GM19455 (cell line): ENCODE measurements at regions not wholly inside any gene's neighbourhood (a gene's known extent, or its start where the extent isn't known, plus 50 kb on each side); places are given as distances from the start of the nearest gene placed in this dataset.

Experiments
- ATAC-seq: cut with Tn5 transposase; IDR thresholded peaks from one replicate; pipeline ENCODE4 v1.9.1; 2021; ENCODE audit not compliant: unreplicated experiment

DNA sequence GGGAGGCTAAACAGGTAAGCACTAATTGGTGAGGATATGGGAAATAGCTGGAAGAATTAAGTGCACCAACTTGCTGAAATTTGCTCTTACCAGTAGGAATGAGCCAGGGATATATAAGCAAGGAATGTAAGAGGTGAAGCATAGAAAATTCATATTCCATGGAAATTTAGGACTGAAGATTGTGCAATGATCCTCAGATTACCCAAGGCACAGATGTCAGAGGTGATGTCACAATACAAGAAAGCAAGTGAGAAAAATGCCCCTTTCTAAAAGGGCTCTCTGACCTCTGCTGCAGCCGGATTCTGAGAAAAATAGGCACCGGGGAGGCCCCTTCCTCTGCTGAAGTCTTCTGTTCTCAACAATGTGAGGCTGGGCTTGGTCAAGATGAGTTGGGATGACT, 112.3 kb upstream of the ZNF678 start:
- no peak for ATAC-seq

DNA sequence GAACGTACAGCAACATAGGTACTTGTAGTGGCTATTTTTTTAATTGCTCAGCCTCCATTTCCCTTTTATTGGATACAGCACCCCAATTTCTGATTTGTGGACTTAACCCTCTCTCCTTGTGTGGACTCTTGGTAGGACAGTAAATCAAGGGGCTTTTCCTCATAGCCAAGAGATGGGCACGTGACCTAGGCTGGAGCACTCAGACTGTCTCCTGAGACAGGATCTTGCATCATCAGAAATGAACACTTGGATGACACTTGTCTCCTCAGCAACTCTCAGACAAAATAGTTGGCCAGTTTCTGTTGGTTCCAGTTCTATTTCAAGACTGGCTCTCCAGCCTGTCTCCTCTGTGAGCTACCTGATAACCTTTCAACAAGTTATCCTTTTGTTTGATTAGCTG, 112.9 kb upstream of the ZNF678 start:
- ATAC-seq = no peak

DNA sequence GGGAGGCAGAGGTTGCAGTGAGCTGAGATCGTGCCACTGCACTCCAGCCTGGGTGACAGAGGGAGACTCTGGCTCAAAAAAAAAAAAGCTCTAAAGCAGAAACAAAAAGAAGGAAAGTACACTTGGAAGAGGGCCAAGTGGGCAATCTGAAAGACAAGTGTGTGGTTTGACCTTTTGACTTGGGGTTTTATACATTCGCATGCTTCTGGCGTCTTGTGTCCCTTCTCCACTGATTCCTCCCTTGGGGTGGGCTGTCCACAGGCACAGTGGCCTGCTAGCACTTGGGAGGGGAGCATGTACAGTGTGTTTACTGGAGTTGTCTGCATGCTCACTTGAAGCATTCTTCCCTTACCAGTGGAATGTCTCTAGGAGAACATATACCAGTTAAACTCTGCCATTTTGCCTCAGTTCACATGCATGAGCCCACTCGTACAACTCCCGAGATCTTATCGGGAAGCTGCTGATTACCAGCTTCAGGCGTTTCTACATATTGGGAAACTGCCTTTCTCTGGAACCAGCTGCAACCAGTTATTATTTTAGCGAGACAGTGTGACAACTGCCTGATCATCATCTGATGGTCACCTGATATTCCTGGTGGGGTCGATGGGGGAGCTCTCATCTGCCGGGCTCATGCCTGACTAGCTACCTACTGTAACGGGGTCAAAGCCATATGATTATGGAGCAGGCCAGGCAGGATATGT, 113.5 kb upstream of the ZNF678 start:
- ATAC-seq = no peak

DNA sequence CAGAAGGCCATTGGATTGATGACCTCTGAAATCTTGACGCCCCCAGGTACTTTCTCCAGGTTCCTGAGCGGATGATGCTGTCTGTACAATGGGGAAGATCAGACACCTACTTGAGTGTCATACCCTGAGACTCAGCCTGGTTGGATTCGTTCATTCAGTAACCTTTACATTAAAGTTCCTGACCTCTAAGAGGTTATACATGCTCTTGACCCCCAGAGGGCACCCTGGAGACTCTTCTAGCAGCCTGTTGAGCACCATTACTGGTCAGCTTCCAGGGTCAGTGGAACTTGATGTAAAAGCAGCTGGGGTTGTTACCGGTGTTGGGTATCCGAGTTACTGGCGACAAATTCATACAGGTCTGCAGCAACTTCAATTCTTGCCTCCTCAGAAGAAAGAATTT, 114.3 kb upstream of the ZNF678 start:
- peak; percentile 57 for ATAC-seq

DNA sequence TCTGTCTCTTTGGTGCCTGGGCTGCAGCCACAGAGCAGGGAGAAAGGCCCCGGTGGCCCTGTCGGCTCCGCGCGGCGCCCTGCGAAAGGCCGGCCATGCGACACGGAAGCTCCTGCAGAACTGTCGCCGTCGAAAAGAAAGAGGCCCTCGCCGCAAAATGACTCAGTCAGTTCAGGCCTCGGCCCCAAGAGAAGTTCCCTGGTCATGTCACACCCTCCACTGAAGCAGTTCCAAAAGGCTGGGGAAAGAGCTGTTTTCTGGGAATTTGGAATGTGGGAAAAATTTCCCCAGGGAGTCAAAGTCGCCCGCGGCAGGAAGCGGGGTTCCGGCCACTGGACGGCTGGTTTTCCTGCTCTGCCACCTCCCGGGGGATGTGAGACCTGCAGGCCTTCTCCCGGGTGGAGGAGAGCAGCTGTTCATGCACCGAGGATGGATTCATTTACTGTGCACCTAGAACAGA, 115.8 kb upstream of the ZNF678 start:
- ATAC-seq = no peak

GRCh38 chr1:227445746-227446145, 117.6 kb upstream of the ZNF678 start:
- no peak for ATAC-seq

DNA sequence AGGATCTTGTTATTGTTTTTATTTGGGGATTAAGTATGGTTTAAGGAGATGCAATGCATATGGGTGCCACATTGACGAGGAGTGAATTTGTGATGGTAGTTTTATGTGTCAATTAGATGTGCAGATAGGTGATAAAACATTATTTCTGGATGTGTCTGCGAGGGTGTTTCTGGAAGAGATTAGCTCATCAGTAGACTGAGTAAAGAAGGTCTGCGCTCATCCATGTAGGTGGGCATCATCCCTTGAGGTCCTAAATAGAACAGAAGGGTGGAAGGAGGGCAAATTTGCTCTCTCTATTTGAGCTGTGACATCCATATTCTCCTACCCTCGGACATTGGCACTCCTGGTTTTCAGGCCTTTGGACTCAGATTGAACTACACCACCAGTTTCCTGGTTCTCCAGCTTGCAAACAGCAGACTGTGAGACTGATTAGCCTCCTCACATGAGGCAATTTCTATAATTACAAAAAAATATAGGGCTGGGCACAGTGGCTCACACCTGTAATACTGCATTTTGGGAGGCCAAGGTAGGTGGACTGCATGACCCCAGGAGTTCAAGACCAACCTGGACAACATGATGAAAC, 118.2 kb upstream of the ZNF678 start:
- no peak for ATAC-seq

DNA sequence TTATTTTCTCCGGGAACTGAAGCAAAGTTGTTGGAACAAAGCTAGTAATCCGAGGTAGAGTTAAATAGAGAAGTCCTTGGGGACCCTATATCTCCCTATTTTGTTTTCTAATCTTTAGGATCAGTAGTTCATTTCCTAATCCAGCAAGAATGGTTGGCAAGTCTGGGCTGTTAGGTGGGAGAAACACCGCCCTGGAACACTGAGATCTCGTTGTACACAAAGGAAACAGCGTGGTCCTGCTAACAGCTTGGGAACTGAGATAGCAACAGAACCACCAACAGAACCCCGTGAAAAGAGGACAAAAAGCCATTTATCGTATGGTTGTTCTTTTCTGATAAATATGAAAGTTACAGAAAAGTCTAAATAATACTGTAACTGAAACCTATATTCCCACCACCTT, 121.9 kb upstream of the CDC42BPA start:
- no peak for ATAC-seq

DNA sequence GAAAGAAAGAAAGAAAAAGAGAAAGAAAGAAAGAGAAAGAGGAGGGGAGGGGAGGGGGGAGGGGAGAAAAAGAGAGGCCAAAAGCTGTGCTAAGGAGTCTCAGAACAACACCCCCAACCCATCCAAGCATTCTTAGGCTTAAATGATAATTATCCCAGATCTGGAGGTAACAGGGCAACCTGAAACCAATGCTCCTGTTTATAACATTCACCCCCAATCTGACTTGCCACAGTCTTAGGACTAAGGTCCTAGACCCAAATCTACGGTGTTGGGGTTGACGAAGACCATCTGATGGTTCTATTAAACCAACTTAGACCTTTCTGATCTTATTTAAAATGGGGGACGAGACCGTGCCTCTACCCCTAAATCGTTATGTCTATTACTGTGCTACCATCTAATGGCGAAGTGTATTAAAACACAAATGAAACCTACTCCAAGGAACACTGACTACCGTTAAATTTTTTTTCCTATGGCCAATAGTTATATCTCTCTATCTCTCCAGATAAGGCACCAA, 119.3 kb upstream of the CDC42BPA start:
- no peak for ATAC-seq

- ATAC-seq = no peak
Observed at GRCh38 chr1:227434808-227435444, 116.6 kb upstream of the CDC42BPA start.

DNA sequence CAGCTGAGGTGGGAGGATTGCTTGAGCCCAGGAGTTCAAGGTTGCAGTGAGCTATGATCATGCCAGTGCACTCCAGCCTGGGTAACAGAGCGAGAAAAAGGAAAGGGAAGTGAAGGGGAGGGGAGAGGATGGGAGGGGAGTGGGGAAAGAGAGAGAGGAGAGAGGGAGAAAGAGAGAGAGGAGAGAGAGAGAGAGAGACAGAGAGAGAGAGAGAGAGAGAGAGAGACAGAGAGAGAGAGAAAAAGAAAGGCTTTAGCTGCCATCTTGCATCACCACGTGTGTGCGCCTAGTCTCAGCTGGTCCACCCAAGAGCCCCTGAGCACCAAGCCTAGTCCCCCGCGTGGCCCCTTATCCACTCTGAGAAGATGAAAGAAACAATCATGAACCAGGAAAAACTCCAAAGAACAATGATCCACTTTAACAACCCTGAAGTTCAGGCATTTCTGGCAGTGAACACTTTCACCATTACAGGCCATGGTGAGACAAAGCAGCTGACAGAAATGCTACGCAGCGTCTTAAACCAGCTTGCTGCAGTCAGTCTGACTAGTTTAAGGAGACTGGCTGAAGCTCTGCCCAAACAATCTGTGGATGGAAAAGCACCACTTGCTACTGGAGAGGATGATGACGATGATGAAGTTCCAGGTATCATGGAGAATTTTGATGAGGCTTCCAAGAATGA, 115.5 kb upstream of the CDC42BPA start:
- ATAC-seq = no peak

DNA sequence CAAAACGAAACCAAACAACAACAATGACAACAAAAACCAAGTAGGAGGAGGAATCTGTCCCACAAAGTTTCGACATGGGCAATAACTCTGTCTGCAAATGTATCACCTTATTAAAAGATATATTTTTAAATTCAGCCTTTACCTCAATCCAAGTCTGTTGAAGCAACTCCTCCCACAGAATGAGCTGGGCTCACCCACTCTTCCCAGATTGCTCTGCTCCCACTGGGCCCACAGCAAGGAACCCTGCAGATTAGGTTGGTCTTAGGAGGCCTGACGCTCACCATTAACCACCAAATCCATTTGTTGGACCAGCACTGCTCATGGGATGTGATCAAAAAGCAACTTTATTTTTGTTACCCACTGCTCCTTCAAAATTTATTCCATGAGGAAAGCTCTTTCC, 114.7 kb upstream of the CDC42BPA start:
- ATAC-seq = no peak

DNA sequence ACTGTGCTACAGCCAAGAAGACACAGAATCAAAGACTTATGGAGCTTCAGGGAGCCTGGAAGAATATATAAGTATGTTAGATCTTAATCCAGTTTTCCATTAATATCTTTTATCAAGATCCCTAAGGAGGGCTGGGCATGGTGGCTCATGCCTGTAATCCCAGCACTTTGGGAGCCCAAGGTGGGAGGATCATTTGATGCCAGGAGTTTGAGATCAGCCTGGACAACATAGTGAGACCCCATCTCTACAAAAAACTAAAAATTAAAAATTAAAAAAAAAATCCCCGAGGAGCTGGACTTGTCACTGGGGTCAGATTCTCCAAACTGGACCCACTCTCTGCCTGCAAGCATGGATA, 113.9 kb upstream of the CDC42BPA start:
- ATAC-seq = no peak

DNA sequence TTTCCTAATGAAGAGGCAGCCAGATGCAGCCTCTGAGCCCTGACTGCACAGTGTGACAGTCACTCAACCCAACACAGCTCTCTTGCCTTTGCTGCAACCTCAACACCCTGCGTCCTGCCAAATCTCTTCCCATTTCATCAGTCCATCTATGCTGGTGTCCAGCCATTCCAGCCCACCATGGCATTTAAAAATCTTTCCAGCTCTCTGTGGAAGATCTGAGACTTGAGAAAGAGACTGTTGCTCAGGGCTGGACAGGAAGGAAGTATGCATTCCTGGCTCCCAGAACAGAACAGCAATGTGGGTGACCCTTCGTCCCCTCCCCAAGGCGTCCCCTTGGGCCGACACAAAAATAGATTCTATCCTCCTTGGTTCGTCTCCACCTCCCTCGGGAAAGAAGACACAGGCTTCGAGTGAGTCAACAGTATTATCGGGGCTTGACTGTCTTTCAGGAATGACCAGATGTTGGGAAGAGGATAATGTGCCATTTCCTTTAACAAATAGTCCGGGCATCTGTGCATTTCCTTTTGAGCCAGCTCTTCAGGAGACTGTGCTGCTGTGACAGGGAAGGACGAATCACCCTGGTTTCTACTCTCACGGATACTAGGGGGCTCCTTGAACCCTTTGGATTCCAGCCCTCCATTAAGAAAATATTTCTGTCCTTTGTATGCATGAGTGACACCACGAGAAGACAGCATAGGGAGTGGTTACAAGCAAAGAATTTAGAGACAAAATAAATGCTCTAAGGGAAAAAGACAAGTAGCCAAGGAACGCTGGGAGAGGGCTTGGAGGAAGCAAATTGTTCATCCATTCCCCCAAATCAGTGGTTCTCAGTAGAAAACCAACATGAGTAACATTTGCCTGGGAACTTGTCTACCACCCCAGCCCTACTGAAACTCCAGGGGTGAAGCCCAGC, 111.4 kb upstream of the CDC42BPA start:
- ATAC-seq = no peak

DNA sequence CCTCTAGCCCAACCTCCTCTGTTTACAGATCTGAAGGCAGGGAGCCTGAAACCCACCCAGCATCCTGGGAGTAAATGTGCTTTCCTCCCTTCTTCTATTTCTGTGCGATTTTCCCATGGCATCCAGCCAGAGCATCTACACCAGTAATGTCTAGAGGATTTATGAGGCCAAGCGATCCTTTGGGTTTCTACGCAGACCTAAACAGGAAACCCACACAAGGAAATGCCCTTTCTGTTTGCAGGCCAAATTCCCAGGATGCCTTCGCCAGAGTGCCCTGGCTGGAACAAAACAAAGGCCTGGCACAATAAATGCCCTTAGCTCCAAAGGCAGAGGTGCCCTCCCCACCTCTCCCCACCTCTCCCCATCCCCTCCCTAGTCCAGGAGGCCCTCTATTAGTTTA, 110.5 kb upstream of the CDC42BPA start:
- no peak for ATAC-seq

DNA sequence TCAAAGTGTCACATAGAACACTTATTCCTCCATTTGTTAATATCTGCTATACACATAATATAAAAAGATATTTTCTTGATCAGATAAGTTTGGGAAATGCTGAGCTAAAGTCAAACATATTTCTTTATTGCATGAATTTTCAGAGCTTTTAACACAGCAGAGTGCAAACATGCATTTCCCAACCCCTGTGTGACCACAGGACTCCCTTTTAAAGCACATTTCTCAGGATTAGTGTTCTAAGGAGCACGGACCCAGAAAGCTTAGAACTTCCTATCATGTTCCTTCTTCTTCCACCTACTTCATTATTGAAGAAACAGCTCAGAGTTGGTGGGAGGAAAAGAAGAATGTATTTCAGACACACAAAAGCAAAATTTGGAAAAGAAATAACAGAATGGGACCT, 109.1 kb upstream of the CDC42BPA start:
- ATAC-seq = no peak

GRCh38 chr1:227424953-227425352, 106.7 kb upstream of the CDC42BPA start:
- no peak for ATAC-seq

DNA sequence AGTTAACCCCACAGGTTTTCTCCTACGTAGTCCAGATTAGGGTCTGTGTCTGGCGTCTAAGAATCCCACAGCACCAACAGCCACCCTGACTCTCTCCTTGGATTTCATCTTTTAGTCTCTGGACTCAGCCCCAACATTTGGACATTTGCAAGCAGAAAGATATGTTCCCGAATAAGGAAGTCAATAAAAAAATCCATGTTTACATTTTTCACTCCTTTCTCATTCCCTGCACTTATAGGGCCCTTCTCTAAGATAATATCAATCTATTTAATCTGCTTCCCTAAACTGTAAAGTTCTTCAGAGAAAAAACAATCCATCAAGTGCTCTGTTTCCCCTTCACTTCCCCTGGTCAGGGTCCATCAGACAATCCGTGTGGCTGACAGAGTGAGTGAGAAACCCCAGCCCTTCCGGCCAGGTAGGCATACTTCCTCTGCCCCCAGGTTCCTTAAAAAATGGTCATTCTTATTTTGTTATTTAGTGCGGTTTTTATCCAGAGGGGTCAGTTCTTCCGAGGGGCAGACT, 105.9 kb upstream of the CDC42BPA start:
- ATAC-seq = no peak

DNA sequence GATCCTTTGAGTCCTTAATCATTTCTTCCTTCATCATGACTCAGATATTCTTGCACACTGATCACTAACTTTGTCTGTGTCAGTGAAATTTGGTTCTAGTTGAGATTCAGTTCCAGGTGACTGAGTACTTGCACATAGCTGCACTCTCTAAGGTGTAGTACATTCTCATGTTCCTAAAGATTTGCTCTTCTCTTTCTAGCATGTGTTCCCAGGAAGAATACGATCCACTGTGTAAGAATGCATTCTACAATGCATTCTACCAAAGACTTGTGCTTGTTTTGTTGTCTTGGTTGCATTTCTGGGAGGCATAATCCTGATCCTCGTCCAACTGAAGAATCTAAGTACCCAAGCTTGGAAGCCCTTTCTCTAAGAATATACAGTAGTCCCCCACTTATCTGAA, 104.3 kb upstream of the CDC42BPA start:
- ATAC-seq = no peak

DNA sequence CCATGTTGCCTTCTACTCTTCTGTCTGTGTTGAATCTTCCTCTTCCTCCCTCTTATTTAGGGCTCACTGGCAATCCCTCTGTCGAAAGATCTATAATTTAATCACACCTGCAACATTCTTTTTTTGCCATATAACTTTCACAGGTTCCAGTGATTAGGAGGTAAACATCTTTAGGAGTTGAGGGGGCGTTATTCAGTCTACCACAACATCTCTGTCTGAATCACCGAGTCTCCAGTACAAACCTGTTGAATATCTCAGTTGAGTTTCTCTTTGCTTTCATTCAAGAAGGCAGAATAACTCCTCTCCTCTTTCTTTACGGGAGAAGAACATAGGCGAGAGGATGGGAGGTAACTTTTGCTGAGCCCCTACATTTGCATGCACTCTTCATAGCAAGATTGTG, 101.9 kb upstream of the CDC42BPA start:
- no peak for ATAC-seq
